Chondrocyte (in vitro differentiated cells): ENCODE measurements at regions not wholly inside any gene's neighbourhood (a gene's known extent, or its start where the extent isn't known, plus 50 kb on each side); places are given as distances from the start of the nearest gene placed in this dataset.

Experiments
- DNase-seq: peaks from one replicate; pipeline ENCODE4 v3.0.0; 2021; ENCODE audit warnings: mixed read lengths, low spot score
- H3K27ac Mint-ChIP-seq: one replicate; pipeline ENCODE4 v1.8.0; 2021; ENCODE audit warnings: mild to moderate bottlenecking, moderate library complexity, mixed read lengths; ENCODE audit not compliant: unreplicated experiment
- H3K27me3 Mint-ChIP-seq: 2 replicates; pipeline ENCODE4 v1.8.0; 2021; ENCODE audit warnings: low read depth, mixed read lengths
- H3K36me3 Mint-ChIP-seq: 2 replicates; pipeline ENCODE4 v1.8.0; 2021; ENCODE audit warnings: low read depth, mixed read lengths
- H3K4me1 Mint-ChIP-seq: 2 replicates; pipeline ENCODE4 v1.8.0; 2021; ENCODE audit warnings: low read depth, mild to moderate bottlenecking, mixed read lengths
- H3K4me3 Mint-ChIP-seq: one replicate; pipeline ENCODE4 v1.8.0; 2021; ENCODE audit warnings: mild to moderate bottlenecking, moderate library complexity, mixed read lengths; ENCODE audit not compliant: unreplicated experiment
- H3K9me3 Mint-ChIP-seq: 2 replicates; pipeline ENCODE4 v1.8.0; 2021; ENCODE audit warnings: low read depth, mixed read lengths
- CTCF ChIP-seq: fragments of 200-600 bp; sonication (generic); IDR thresholded peaks from 2 replicates; pipeline ENCODE4 v1.5.0; 2021; ENCODE audit warnings: antibody characterized with exemption, mild to moderate bottlenecking, moderate library complexity

- H3K4me1 Mint-ChIP-seq: no peaks in the 10 kb centered on the region
- H3K4me3 Mint-ChIP-seq: no peak overlapping the region
- H3K9me3 Mint-ChIP-seq: no peaks in the 10 kb centered on the region
- H3K27ac Mint-ChIP-seq: no peak overlapping the region
- H3K36me3 Mint-ChIP-seq: no peaks in the 10 kb centered on the region
- H3K27me3 Mint-ChIP-seq: peaks cover 2% of the 10 kb centered on the region
- DNase-seq: no peak
- no peak for TF ChIP-seq CTCF
These were observed 1699.3 kb upstream of the TMEFF2 start for GRCh38 chr2:193894081-193894480.

DNA sequence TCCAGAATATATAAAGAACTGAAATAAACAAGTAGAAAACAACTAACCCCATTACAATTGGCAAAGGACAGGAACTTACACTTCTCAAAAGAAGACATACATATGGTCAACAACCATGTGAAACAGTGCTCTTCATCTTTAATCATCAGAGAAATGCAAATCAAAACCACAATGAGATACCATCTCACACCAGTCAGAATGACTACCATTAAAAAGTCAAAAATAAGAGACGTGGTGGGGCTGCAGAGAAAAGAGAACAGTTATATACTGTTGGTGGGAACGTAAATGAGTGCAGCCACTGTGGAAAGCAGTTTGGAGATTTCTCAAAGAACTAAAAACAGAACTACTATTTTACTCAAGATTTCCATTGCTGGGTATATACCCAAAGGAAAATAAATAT, 1696.3 kb upstream of the TMEFF2 start:
- Mint-ChIP-seq H3K9me3 (no peaks in the 10 kb centered on the region), H3K4me1 (peaks cover 4% of the 10 kb centered on the region), H3K27me3 (peaks cover 4% of the 10 kb centered on the region), H3K27ac (no peak overlapping the region), H3K4me3 (no peak overlapping the region), H3K36me3 (peaks cover 1% of the 10 kb centered on the region)
- no peak for TF ChIP-seq CTCF
- DNase-seq: no peak

DNA sequence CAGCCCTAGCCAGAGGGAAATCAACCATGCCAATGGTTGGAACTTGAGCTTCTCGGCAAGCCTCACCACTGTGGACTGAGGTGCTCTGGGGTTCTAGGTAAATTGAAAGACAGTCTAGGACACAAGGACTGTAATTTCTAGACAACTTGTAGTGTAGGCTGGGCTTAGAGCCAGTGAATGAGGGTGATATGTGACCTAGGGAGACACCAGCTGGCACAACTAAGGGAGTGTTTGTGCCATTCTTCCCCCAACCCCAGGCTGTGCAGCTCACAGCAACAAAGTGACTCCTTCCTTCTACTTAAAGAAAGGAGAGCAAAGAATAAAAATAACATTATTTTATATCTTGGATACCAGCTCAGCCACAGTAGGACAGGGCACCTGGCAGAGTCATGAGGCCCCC, 1690.7 kb upstream of the TMEFF2 start:
- TF ChIP-seq CTCF: peak; percentile 9
- H3K36me3 Mint-ChIP-seq: peaks cover 11% of the 10 kb centered on the region
- DNase-seq: no peak
- H3K9me3 Mint-ChIP-seq: peaks cover 17% of the 10 kb centered on the region
- H3K4me1 Mint-ChIP-seq: peaks cover 4% of the 10 kb centered on the region
- H3K27ac Mint-ChIP-seq: no peak overlapping the region
- H3K4me3 Mint-ChIP-seq: no peak overlapping the region
- H3K27me3 Mint-ChIP-seq: peaks cover 4% of the 10 kb centered on the region

DNA sequence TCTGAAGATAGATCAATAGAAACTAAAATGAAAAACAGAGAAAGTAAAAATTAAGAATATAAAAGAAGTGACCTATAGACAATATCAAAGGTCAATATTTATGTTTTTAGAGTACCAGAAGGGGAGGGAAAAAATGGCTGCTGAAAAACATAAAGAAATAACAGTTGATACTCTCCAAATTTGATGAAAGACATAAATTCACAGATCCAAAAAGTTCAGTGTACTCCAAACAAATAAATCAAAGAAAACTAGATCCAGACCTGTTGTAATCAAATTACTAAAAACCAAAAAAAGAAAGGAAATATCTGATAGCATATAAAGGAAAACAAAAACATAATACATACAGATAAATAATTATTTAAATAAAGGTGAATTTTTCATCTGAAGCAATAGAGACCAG, 1689.1 kb upstream of the TMEFF2 start:
- Mint-ChIP-seq H3K36me3 (peaks cover 11% of the 10 kb centered on the region), H3K27ac (no peak overlapping the region), H3K4me1 (peaks cover 4% of the 10 kb centered on the region), H3K4me3 (no peak overlapping the region), H3K27me3 (peaks cover 2% of the 10 kb centered on the region), H3K9me3 (peaks cover 20% of the 10 kb centered on the region)
- TF ChIP-seq CTCF: no peak
- DNase-seq: no peak

- no peak for DNase-seq
- no peak for TF ChIP-seq CTCF
- H3K27me3 Mint-ChIP-seq: no peaks in the 10 kb centered on the region
- no peaks in the 10 kb centered on the region for H3K4me1 Mint-ChIP-seq
- H3K27ac Mint-ChIP-seq: no peak overlapping the region
- H3K9me3 Mint-ChIP-seq: peaks cover 6% of the 10 kb centered on the region
- peaks cover under 1% of the 10 kb centered on the region for H3K36me3 Mint-ChIP-seq
- no peak overlapping the region for H3K4me3 Mint-ChIP-seq
These were observed 1682.2 kb upstream of the TMEFF2 start for GRCh38 chr2:193876980-193877379.
